GM12878 (cell line): ENCODE measurements at regions not wholly inside any gene's neighbourhood (a gene's known extent, or its start where the extent isn't known, plus 50 kb on each side); places are given as distances from the start of the nearest gene placed in this dataset.

ENCODE experiments used
- ATAC-seq: fragments of 200-7000 bp; cut with Tn5 transposase; 3 replicates; pipeline ENCODE4 v1.9.1; 2020; ENCODE audit warnings: mild to moderate bottlenecking, moderate library complexity
- BruUV-seq: library from RNA; stranded (reverse); fragments of 400-500 nt; replicated peaks from 2 replicates; lab custom pipeline; 2021; lab: Mats Ljungman, UMichigan
- CTCF ChIA-PET: fragments of 300-600 bp; sonication (Branson Sonifier 250); formaldehyde crosslinking; extraction: SDS; loops from one replicate; lab custom pipeline; 2021; ENCODE audit warnings: inconsistent platforms; lab: Yijun Ruan, JAX
- POLR2A ChIA-PET: fragments of 350-600 bp; formaldehyde crosslinking; extraction: SDS; loops from one replicate; lab custom pipeline; 2021; ENCODE audit warnings: inconsistent platforms; lab: Charles Lee
- RAD21 ChIA-PET: fragments of 300-600 bp; sonication (Branson Sonifier 250); formaldehyde crosslinking; loops from one replicate; lab custom pipeline; 2023; ENCODE audit warnings: antibody characterized with exemption; ENCODE audit not compliant: unreplicated experiment; lab: Charles Lee
- SMC1A ChIA-PET: fragments of 300-600 bp; sonication (Branson Sonifier 250); formaldehyde crosslinking; loops from one replicate; lab custom pipeline; 2023; ENCODE audit not compliant: unreplicated experiment, uncharacterized antibody; lab: Charles Lee
- DNase-seq: peaks from one replicate; pipeline ENCODE4 v3.0.0-alpha.2; 2011; ENCODE audit warnings: low read depth, low spot score
- FAIRE-seq: peaks from 3 replicates; lab custom pipeline; 2011; peaks lifted over from hg19 to GRCh38; lab: Jason Lieb, UNC
- H2AFZ ChIP-seq: 2 replicates; pipeline ENCODE4 v1.6.0; 2011; ENCODE audit warnings: low read depth, low read length, control low read depth; ENCODE audit not compliant: control insufficient read depth
- H3K27ac ChIP-seq: 2 replicates; pipeline ENCODE4 v1.5.1; 2011; ENCODE audit warnings: control low read depth; ENCODE audit not compliant: control insufficient read depth, insufficient read depth
- H3K27me3 ChIP-seq, 2 experiments: replicated peaks in 1 of 2; 2 replicates each; pipeline versions ENCODE4 v1.6.0 to v1.6.1; 2011; ENCODE audit warnings: low read length in 1 of 2; ENCODE audit not compliant: control insufficient read depth in 2 of 2, insufficient read depth in 2 of 2
- H3K36me3 ChIP-seq, 2 experiments: 2 replicates each; pipeline ENCODE4 v1.5.1; 2011; ENCODE audit warnings: low read length in 1 of 2; ENCODE audit not compliant: control insufficient read depth in 2 of 2, insufficient read depth in 2 of 2
- H3K4me1 ChIP-seq: 2 replicates; pipeline ENCODE4 v1.6.1; 2011; ENCODE audit warnings: mild to moderate bottlenecking, low read length, moderate library complexity, mixed read lengths; ENCODE audit not compliant: control insufficient read depth, insufficient read depth
- H3K4me2 ChIP-seq: 2 replicates; pipeline ENCODE4 v1.6.0; 2011; ENCODE audit warnings: control low read depth; ENCODE audit not compliant: control insufficient read depth, insufficient read depth
- H3K4me3 ChIP-seq: fragments of 200-600 bp; sonication (generic); 2 replicates; pipeline ENCODE4 v1.5.1; 2016
- H3K79me2 ChIP-seq: 2 replicates; pipeline ENCODE4 v1.6.0; 2011; ENCODE audit warnings: low read length; ENCODE audit not compliant: control insufficient read depth, insufficient read depth
- H3K9ac ChIP-seq: 2 replicates; pipeline ENCODE4 v1.8.0; 2011; ENCODE audit warnings: low read length, control low read depth, mixed read lengths; ENCODE audit not compliant: control insufficient read depth, insufficient read depth
- H3K9me3 ChIP-seq: replicated peaks from 3 replicates; pipeline ENCODE4 v1.5.1; 2011; ENCODE audit warnings: mild to moderate bottlenecking, low read length; ENCODE audit not compliant: control insufficient read depth, insufficient read depth
- H4K20me1 ChIP-seq: 2 replicates; pipeline ENCODE4 v1.6.0; 2011; ENCODE audit not compliant: control insufficient read depth, insufficient read depth
- ATF7 ChIP-seq: fragments of 450-650 bp; IDR thresholded peaks from 2 replicates; pipeline ENCODE4 v1.6.1; 2016; ENCODE audit warnings: low read depth, mild to moderate bottlenecking
- EED ChIP-seq: sonication (generic); IDR thresholded peaks from 2 replicates; pipeline ENCODE4 v1.6.1; 2016; ENCODE audit warnings: antibody characterized with exemption, low read depth
- HDGF ChIP-seq: fragments of 450-650 bp; IDR thresholded peaks from 2 replicates; pipeline ENCODE4 v1.6.1; 2016; ENCODE audit warnings: antibody characterized with exemption
- KAT2A ChIP-seq: conservative IDR thresholded peaks from 2 replicates; pipeline ENCODE4 v1.6.1; 2011; ENCODE audit warnings: low read depth, low read length; ENCODE audit not compliant: control insufficient read depth
- KLF5 ChIP-seq: fragments of 450-650 bp; IDR thresholded peaks from 2 replicates; pipeline ENCODE4 v1.6.1; 2014; ENCODE audit warnings: mild to moderate bottlenecking; ENCODE audit not compliant: partially characterized antibody
- POLR2AphosphoS5 ChIP-seq: IDR thresholded peaks from 2 replicates; pipeline ENCODE4 v1.6.1; 2011; ENCODE audit warnings: mild to moderate bottlenecking, low read length, inconsistent platforms
- SMAD5 ChIP-seq: IDR thresholded peaks from 2 replicates; pipeline ENCODE4 v1.6.1; 2016; ENCODE audit warnings: antibody characterized with exemption, low read depth
- TAF1 ChIP-seq: IDR thresholded peaks from 2 replicates; pipeline ENCODE4 v1.6.1; 2011; ENCODE audit warnings: mild to moderate bottlenecking, low read depth, low read length, borderline replicate concordance
- YY1 ChIP-seq: IDR thresholded peaks from 2 replicates; pipeline ENCODE4 v1.6.1; 2011; ENCODE audit warnings: low read depth, mild to moderate bottlenecking, low read length
- WGBS: methylation state at CpG from one replicate; pipeline ENCODE4 v1.1.6; 2016; ENCODE audit warnings: low lambda C conversion rate; ENCODE audit not compliant: insufficient replicate concordance, insufficient coverage; ENCODE audit errors: missing lambda C conversion rate; 5-methylcytosine and 5-hydroxymethylcytosine counted together
- in situ Hi-C: fragments of 300-500 bp; cut with MboI; formaldehyde crosslinking; loops from 9 replicates; pipeline ENCODE4 v1.14.3; 2018; ENCODE audit warnings: mixed read lengths
- intact Hi-C: fragments of 100-400 bp; cut with micrococcal nuclease; formaldehyde crosslinking; loops from one replicate; pipeline ENCODE4 v1.14.2; 2022; ENCODE audit not compliant: unreplicated experiment
- TF ChIP-seq, protein P1 (sequence below): fragments of 450-650 bp; formaldehyde crosslinking; IDR thresholded peaks from 2 replicates; pipeline ENCODE4 v1.4.0; 2020; ENCODE audit warnings: mild to moderate bottlenecking, moderate library complexity
- TF ChIP-seq, protein P2 (sequence below): IDR thresholded peaks from 2 replicates; pipeline ENCODE4 v1.6.1; 2012; ENCODE audit warnings: mild to moderate bottlenecking, low read depth, low read length
- TF ChIP-seq, protein P3 (sequence below): IDR thresholded peaks from 2 replicates; pipeline ENCODE4 v1.6.1; 2012; ENCODE audit warnings: improper control_type of control experiment, low read depth, low read length; ENCODE audit not compliant: insufficient replicate concordance

DNA sequence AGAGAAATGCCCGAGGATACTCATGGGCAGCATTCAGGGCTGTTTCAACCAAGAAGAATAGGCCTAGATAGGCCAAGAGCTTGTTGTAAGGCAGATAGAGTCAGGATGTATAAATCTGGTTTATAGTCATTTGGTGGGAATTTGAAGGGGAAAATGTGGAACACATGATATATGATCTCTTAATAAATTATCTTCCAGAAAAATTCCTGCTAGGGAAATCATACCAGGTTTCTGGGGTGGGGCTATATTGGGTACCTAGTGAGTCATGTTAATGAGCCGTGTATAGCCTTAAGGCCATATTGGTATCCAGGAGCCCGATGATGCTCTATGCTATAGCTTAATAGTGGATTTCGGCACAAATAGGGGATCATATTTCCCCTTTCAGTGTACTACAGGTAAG lies 51.5 kb upstream of the HTR2A start:
- no peaks in the 10 kb centered on the region; the same call in 1 of the 3 replicates for H3K9me3 ChIP-seq
- intact Hi-C loops, result no loop called here
- H3K79me2 ChIP-seq, result no peaks in the 10 kb centered on the region
- 0 out of 2 replicates have a peak, but pooled peaks cover 3% of the 10 kb centered on the region for H3K4me1 ChIP-seq
- ATAC-seq (no peak), DNase-seq (no peak), FAIRE-seq (no peak)
- H3K9ac ChIP-seq, result no peak overlapping the region
- H3K4me3 ChIP-seq, result no peak overlapping the region
- no peaks in the 10 kb centered on the region for H3K36me3 ChIP-seq
- in situ Hi-C loops, result no loop called here
- no TSS peak for BruUV-seq
- no peak overlapping the region for H2AFZ ChIP-seq
- ChIA-PET RAD21 (no interaction called here), SMC1A (interaction anchor here (0.6 kb wide), 1 partner anchor 1590 kb away, joined by 3 read pairs; no protein-coding TSS in a partner anchor), CTCF (interaction anchor here (0.7 to 1.3 kb wide), 2 partner anchors 15 to 684 kb away, joined by 4 to 5 read pairs; no protein-coding TSS in a partner anchor), POLR2A (no interaction called here)
- WGBS, result 68% methylated on average over 4 of the region's 4 CpGs
- no peak overlapping the region for H3K27ac ChIP-seq
- no peaks in the 10 kb centered on the region for H4K20me1 ChIP-seq
- no peak overlapping the region for H3K4me2 ChIP-seq
- H3K27me3 ChIP-seq, result no peaks in the 10 kb centered on the region
- TF ChIP-seq, protein P1, sequence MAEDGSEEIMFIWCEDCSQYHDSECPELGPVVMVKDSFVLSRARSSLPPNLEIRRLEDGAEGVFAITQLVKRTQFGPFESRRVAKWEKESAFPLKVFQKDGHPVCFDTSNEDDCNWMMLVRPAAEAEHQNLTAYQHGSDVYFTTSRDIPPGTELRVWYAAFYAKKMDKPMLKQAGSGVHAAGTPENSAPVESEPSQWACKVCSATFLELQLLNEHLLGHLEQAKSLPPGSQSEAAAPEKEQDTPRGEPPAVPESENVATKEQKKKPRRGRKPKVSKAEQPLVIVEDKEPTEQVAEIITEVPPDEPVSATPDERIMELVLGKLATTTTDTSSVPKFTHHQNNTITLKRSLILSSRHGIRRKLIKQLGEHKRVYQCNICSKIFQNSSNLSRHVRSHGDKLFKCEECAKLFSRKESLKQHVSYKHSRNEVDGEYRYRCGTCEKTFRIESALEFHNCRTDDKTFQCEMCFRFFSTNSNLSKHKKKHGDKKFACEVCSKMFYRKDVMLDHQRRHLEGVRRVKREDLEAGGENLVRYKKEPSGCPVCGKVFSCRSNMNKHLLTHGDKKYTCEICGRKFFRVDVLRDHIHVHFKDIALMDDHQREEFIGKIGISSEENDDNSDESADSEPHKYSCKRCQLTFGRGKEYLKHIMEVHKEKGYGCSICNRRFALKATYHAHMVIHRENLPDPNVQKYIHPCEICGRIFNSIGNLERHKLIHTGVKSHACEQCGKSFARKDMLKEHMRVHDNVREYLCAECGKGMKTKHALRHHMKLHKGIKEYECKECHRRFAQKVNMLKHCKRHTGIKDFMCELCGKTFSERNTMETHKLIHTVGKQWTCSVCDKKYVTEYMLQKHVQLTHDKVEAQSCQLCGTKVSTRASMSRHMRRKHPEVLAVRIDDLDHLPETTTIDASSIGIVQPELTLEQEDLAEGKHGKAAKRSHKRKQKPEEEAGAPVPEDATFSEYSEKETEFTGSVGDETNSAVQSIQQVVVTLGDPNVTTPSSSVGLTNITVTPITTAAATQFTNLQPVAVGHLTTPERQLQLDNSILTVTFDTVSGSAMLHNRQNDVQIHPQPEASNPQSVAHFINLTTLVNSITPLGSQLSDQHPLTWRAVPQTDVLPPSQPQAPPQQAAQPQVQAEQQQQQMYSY (CRISPR knock-in tag), result no peak
- TF ChIP-seq ATF7 (no peak), KLF5 (no peak), TAF1 (no peak), EED (no peak), HDGF (no peak), KAT2A (no peak), POLR2AphosphoS5 (no peak), YY1 (no peak), SMAD5 (no peak)
- TF ChIP-seq, protein P2, sequence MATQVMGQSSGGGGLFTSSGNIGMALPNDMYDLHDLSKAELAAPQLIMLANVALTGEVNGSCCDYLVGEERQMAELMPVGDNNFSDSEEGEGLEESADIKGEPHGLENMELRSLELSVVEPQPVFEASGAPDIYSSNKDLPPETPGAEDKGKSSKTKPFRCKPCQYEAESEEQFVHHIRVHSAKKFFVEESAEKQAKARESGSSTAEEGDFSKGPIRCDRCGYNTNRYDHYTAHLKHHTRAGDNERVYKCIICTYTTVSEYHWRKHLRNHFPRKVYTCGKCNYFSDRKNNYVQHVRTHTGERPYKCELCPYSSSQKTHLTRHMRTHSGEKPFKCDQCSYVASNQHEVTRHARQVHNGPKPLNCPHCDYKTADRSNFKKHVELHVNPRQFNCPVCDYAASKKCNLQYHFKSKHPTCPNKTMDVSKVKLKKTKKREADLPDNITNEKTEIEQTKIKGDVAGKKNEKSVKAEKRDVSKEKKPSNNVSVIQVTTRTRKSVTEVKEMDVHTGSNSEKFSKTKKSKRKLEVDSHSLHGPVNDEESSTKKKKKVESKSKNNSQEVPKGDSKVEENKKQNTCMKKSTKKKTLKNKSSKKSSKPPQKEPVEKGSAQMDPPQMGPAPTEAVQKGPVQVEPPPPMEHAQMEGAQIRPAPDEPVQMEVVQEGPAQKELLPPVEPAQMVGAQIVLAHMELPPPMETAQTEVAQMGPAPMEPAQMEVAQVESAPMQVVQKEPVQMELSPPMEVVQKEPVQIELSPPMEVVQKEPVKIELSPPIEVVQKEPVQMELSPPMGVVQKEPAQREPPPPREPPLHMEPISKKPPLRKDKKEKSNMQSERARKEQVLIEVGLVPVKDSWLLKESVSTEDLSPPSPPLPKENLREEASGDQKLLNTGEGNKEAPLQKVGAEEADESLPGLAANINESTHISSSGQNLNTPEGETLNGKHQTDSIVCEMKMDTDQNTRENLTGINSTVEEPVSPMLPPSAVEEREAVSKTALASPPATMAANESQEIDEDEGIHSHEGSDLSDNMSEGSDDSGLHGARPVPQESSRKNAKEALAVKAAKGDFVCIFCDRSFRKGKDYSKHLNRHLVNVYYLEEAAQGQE, result no peak
- TF ChIP-seq, protein P3, sequence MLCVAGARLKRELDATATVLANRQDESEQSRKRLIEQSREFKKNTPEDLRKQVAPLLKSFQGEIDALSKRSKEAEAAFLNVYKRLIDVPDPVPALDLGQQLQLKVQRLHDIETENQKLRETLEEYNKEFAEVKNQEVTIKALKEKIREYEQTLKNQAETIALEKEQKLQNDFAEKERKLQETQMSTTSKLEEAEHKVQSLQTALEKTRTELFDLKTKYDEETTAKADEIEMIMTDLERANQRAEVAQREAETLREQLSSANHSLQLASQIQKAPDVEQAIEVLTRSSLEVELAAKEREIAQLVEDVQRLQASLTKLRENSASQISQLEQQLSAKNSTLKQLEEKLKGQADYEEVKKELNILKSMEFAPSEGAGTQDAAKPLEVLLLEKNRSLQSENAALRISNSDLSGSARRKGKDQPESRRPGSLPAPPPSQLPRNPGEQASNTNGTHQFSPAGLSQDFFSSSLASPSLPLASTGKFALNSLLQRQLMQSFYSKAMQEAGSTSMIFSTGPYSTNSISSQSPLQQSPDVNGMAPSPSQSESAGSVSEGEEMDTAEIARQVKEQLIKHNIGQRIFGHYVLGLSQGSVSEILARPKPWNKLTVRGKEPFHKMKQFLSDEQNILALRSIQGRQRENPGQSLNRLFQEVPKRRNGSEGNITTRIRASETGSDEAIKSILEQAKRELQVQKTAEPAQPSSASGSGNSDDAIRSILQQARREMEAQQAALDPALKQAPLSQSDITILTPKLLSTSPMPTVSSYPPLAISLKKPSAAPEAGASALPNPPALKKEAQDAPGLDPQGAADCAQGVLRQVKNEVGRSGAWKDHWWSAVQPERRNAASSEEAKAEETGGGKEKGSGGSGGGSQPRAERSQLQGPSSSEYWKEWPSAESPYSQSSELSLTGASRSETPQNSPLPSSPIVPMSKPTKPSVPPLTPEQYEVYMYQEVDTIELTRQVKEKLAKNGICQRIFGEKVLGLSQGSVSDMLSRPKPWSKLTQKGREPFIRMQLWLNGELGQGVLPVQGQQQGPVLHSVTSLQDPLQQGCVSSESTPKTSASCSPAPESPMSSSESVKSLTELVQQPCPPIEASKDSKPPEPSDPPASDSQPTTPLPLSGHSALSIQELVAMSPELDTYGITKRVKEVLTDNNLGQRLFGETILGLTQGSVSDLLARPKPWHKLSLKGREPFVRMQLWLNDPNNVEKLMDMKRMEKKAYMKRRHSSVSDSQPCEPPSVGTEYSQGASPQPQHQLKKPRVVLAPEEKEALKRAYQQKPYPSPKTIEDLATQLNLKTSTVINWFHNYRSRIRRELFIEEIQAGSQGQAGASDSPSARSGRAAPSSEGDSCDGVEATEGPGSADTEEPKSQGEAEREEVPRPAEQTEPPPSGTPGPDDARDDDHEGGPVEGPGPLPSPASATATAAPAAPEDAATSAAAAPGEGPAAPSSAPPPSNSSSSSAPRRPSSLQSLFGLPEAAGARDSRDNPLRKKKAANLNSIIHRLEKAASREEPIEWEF, result no peak
